GM21423 (cell line): ENCODE measurements at regions not wholly inside any gene's neighbourhood (a gene's known extent, or its start where the extent isn't known, plus 50 kb on each side); places are given as distances from the start of the nearest gene placed in this dataset.
"Not testable (repeated sequence)": the region's sequence is repeated elsewhere in the genome, so short reads cannot be mapped to it uniquely, and the experiment has no call there.

Experiments
- ATAC-seq: cut with Tn5 transposase; IDR thresholded peaks from one replicate; pipeline ENCODE4 v1.9.1; 2021; ENCODE audit warnings: mild to moderate bottlenecking, moderate library complexity; ENCODE audit not compliant: unreplicated experiment

GRCh38 chr6:56904068-56904467, 50.8 kb upstream of the BEND6 start:
- ATAC-seq = no peak

GRCh38 chr6:56902641-56903464, 52.1 kb upstream of the BEND6 start:
- no peak for ATAC-seq

GRCh38 chr6:56900784-56901183, 54.1 kb upstream of the BEND6 start:
- ATAC-seq = no peak

GRCh38 chr6:56899753-56900152, 55.2 kb upstream of the BEND6 start:
- ATAC-seq = no peak

- no peak for ATAC-seq
These were observed 55.6 kb upstream of the BEND6 start for GRCh38 chr6:56899311-56899710.

GRCh38 chr6:56897789-56898529, 56.9 kb upstream of the BEND6 start:
- ATAC-seq = no peak

GRCh38 chr6:56891754-56892153, 63.2 kb upstream of the BEND6 start:
- no peak for ATAC-seq

- peak; percentile 97 for ATAC-seq
These were observed 64.1 kb upstream of the BEND6 start for GRCh38 chr6:56890683-56891429.

- no peak for ATAC-seq
These were observed 64.8 kb upstream of the BEND6 start for GRCh38 chr6:56890066-56890465.

GRCh38 chr6:56889492-56889891, 65.4 kb upstream of the BEND6 start:
- no peak for ATAC-seq

- ATAC-seq = no peak
These were observed 66.2 kb upstream of the BEND6 start for GRCh38 chr6:56888687-56889086.

- no peak for ATAC-seq
These were observed 67.8 kb upstream of the BEND6 start for GRCh38 chr6:56887086-56887485.

- no peak for ATAC-seq
These were observed 77.0 kb upstream of the BEND6 start for GRCh38 chr6:56877922-56878321.

GRCh38 chr6:56875961-56876360, 78.9 kb upstream of the BEND6 start:
- no peak for ATAC-seq

GRCh38 chr6:56875523-56875922, 79.4 kb upstream of the BEND6 start:
- no peak for ATAC-seq

- no peak for ATAC-seq
These were observed 80.6 kb upstream of the BEND6 start for GRCh38 chr6:56874328-56874727.

GRCh38 chr6:56870053-56870452, 84.9 kb upstream of the BEND6 start:
- not testable (repeated sequence) for ATAC-seq

- no peak for ATAC-seq
These were observed 85.6 kb upstream of the BEND6 start for GRCh38 chr6:56869346-56869745.

GRCh38 chr6:56868687-56869086, 86.2 kb upstream of the BEND6 start:
- no peak for ATAC-seq

GRCh38 chr6:56866917-56867522, 87.9 kb upstream of the BEND6 start:
- ATAC-seq = no peak
